Aorta (tissue), 5 donors: ENCODE measurements at regions not wholly inside any gene's neighbourhood (a gene's known extent, or its start where the extent isn't known, plus 50 kb on each side); places are given as distances from the start of the nearest gene placed in this dataset.

Experiments used
- ATAC-seq: fragments of 200-7000 bp; cut with Tn5 transposase; one replicate; pipeline ENCODE4 v1.9.1; 2022; ENCODE audit warnings: moderate library complexity; ENCODE audit not compliant: low FRiP score
- DNase-seq, 2 donors: peaks; one replicate each; pipeline ENCODE4 v3.0.0-alpha.2; 2020
- H3K27ac ChIP-seq, 2 donors: one replicate each; pipeline ENCODE4 v1.5.1; 2013; ENCODE audit warnings: low read length in 2 of 2, mild to moderate bottlenecking in 2 of 2, moderate library complexity in 2 of 2, control low read depth in 1 of 2, inconsistent platforms in 1 of 2, low read depth in 1 of 2
- H3K27me3 ChIP-seq, 2 donors: one replicate each; pipeline ENCODE4 v1.6.1; 2013; ENCODE audit warnings: control low read depth in 1 of 2, low read length in 1 of 2, mild to moderate bottlenecking in 1 of 2, moderate library complexity in 1 of 2; ENCODE audit not compliant: insufficient read depth in 2 of 2, control insufficient read depth in 1 of 2
- H3K36me3 ChIP-seq, 2 donors: one replicate each; pipeline ENCODE4 v1.6.1; 2013; ENCODE audit warnings: control low read depth in 1 of 2, low read length in 1 of 2, mild to moderate bottlenecking in 1 of 2; ENCODE audit not compliant: insufficient read depth in 2 of 2, control insufficient read depth in 1 of 2
- H3K4me1 ChIP-seq, 2 donors: one replicate each; pipeline ENCODE4 v1.6.1; 2013; ENCODE audit warnings: low read length in 2 of 2, control low read depth in 1 of 2, mild to moderate bottlenecking in 1 of 2, moderate library complexity in 1 of 2; ENCODE audit not compliant: insufficient read depth in 2 of 2, control insufficient read depth in 1 of 2
- H3K4me3 ChIP-seq, 2 donors: one replicate each; pipeline ENCODE4 v1.5.1; 2013; ENCODE audit warnings: low read length in 2 of 2, control low read depth in 1 of 2, mild to moderate bottlenecking in 1 of 2
- H3K9me3 ChIP-seq: one replicate; pipeline ENCODE4 v1.6.1; 2013; ENCODE audit warnings: mild to moderate bottlenecking, low read length; ENCODE audit not compliant: control insufficient read depth
- WGBS, 2 donors: extraction: QIAGEN DNeasy Blood & Tissue Kit; methylation state at CpG; one replicate each; pipeline ENCODE4 v1.1.7; 2013; 5-methylcytosine and 5-hydroxymethylcytosine counted together
- intact Hi-C, 2 donors: fragments of 100-400 bp; cut with DNase I; formaldehyde crosslinking; loops; one replicate each; pipeline versions ENCODE4 v1.14.2 to v1.15.0; 2022
- donor health status: healthy with polysubstance abuse.
- donor health status: Bipolar disorder and iron deficiency.
- donor health status: DM: no; HTN: no; CAD: no.
- donor health status: DM: no; HTN: no; CAD: no.
- donor health status: DM: yes; HTN: yes; CAD: no.

- H3K36me3 ChIP-seq: no peaks in the 10 kb centered on the region
- no peaks in the 10 kb centered on the region for H3K27me3 ChIP-seq
- ATAC-seq: no peak
- no peak overlapping the region for H3K27ac ChIP-seq
- H3K4me1 ChIP-seq: no peaks in the 10 kb centered on the region
- intact Hi-C loops: no loop called here
- H3K4me3 ChIP-seq: no peak overlapping the region
- peaks cover under 1% of the 10 kb centered on the region for H3K9me3 ChIP-seq
- DNase-seq: no peak
These were observed 55.3 kb upstream of the POM121L12 start for GRCh38 chr7:52980129-52980528.

- intact Hi-C loops: no loop called here
- ATAC-seq (no peak), DNase-seq (no peak)
- Histone ChIP-seq H3K4me1 (no peaks in the 10 kb centered on the region), H3K36me3 (no peaks in the 10 kb centered on the region), H3K4me3 (no peak overlapping the region), H3K27ac (no peak overlapping the region), H3K27me3 (no peaks in the 10 kb centered on the region), H3K9me3 (no peaks in the 10 kb centered on the region)
These were observed 62.3 kb upstream of the POM121L12 start for GRCh38 chr7:52973126-52973525.

DNA sequence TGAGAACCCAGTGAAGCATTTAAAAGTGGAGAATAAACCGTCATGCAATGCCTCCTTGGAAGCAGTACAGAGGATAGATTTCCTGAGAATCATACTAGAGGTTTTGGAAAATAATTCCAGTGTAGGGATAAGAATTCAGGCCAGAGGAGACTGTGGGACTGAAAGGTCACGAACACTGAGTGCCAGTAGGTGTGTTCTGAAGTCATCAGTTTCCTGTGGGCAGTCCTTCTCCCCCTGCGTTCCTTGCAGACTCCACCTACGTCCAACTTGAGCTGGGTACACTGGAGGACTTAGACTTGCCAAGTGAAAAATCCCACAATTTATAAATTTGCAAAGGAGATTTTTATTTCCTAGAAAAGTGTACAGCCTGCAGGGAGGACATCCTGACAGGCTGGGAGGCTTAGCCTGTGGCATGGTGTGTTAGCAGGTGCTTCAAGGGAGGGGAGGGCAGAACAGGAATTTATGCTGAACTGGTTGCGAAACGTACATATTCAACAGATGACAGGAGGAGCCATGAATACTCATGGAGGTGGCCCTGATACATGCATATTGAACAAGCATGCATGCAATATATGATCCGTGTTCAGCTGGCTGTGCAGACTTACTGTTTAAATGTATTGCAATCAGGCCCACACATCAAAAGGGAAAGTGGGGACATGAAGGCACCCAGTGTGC lies 72.9 kb upstream of the POM121L12 start:
- Histone ChIP-seq H3K9me3 (peaks cover 2% of the 10 kb centered on the region), H3K27me3 (no peaks in the 10 kb centered on the region), H3K36me3 (no peaks in the 10 kb centered on the region), H3K27ac (peak overlapping the region in 1 of 2 donors; percentile 88), H3K4me1 (peaks cover 5 to 11% of the 10 kb centered on the region in 2 donors), H3K4me3 (no peak overlapping the region)
- DNase-seq (no peak), ATAC-seq (peak; percentile 42)
- intact Hi-C loops: no loop called here
- WGBS, 2 donors: 34 to 35% methylated on average over 7 of the region's 7 CpGs

DNA sequence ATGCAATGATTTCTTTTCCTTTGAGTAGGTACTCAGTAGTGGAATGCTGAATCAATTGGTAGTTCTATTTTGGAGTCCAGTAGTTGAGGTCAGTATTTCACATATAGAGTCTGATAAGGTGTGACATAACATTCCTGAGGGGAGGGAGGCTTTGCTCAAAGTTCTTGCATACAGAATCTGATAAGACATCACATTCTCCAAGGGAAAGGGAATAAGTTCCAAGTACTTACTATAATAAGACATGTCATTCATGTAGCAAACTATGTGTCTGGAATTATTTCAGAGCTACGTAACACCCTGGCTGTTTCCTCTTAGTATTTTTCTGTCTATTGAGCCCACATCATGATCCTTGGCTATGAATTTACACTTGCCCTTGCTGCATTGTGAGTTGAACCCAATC lies 74.3 kb upstream of the POM121L12 start:
- DNase-seq (no peak), ATAC-seq (no peak)
- 3 to 10% methylated on average over 1 of the region's 1 CpG for WGBS, 2 donors
- peak overlapping the region in 1 of 2 donors; percentile 44 for H3K27ac ChIP-seq
- no peaks in the 10 kb centered on the region for H3K36me3 ChIP-seq
- peaks cover 5 to 11% of the 10 kb centered on the region in 2 donors for H3K4me1 ChIP-seq
- intact Hi-C loops: no loop called here
- peaks cover 2% of the 10 kb centered on the region for H3K9me3 ChIP-seq
- no peak overlapping the region for H3K4me3 ChIP-seq
- H3K27me3 ChIP-seq: no peaks in the 10 kb centered on the region

GRCh38 chr7:52959878-52960660 lies 75.4 kb upstream of the POM121L12 start:
- intact Hi-C loops: no loop called here
- Histone ChIP-seq H3K27me3 (no peaks in the 10 kb centered on the region), H3K4me3 (no peak overlapping the region), H3K4me1 (peaks cover 5 to 11% of the 10 kb centered on the region in 2 donors), H3K9me3 (peaks cover 2% of the 10 kb centered on the region), H3K36me3 (no peaks in the 10 kb centered on the region), H3K27ac (peak overlapping the region in 1 of 2 donors; percentile 32)
- 45 to 49% methylated on average over 4 of the region's 4 CpGs for WGBS, 2 donors
- DNase-seq (no peak), ATAC-seq (no peak)

DNA sequence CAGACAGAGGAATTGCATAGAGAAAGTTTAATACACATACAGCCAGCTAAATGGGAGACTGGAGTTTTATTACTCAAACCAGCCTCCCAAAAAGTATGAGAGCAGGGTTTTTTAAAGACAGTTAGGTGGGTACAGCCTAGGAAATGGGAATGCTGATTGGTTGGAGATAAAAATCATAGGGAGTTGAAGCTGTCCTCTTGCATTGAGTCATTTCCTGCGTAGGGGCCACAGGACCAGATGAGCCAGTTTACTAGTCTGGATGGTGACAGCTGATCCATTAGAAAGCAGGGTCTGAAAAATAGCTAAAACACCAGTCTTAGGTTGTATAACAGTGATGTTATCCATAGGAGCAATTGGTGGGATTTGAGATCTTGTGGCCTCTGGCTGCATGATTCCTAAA lies 76.1 kb upstream of the POM121L12 start:
- WGBS, 2 donors: 81 to 90% methylated on average over 1 of the region's 1 CpG
- DNase-seq: no peak
- Histone ChIP-seq H3K36me3 (no peaks in the 10 kb centered on the region), H3K27ac (peak overlapping the region; percentile 43 to 69), H3K4me3 (no peak overlapping the region), H3K27me3 (no peaks in the 10 kb centered on the region), H3K4me1 (peaks cover 5 to 11% of the 10 kb centered on the region in 2 donors), H3K9me3 (no peaks in the 10 kb centered on the region)
- intact Hi-C loops: no loop called here
- no peak for ATAC-seq

GRCh38 chr7:52958621-52959140 lies 76.8 kb upstream of the POM121L12 start:
- Histone ChIP-seq H3K27ac (peak overlapping the region in 1 of 2 donors; percentile 43), H3K4me3 (no peak overlapping the region), H3K4me1 (peaks cover 5 to 11% of the 10 kb centered on the region in 2 donors), H3K27me3 (no peaks in the 10 kb centered on the region), H3K36me3 (no peaks in the 10 kb centered on the region), H3K9me3 (no peaks in the 10 kb centered on the region)
- WGBS, 2 donors: 67% methylated on average over 4 of the region's 4 CpGs
- ATAC-seq (no peak), DNase-seq (no peak)
- intact Hi-C loops: no loop called here

- H3K36me3 ChIP-seq: no peaks in the 10 kb centered on the region
- no peak overlapping the region for H3K27ac ChIP-seq
- intact Hi-C loops: no loop called here
- H3K9me3 ChIP-seq: no peaks in the 10 kb centered on the region
- ATAC-seq: no peak
- WGBS, 2 donors: 52% methylated on average over 10 of the region's 10 CpGs
- DNase-seq: no peak
- peaks cover 5% of the 10 kb centered on the region in 2 donors for H3K4me1 ChIP-seq
- no peaks in the 10 kb centered on the region for H3K27me3 ChIP-seq
- no peak overlapping the region for H3K4me3 ChIP-seq
These were observed 79.0 kb upstream of the POM121L12 start for GRCh38 chr7:52956379-52956915.
